ENCODE measurements at regions not wholly inside any gene's neighbourhood (a gene's known extent, or its start where the extent isn't known, plus 50 kb on each side); places are given as distances from the start of the nearest gene placed in this dataset.
"Not testable (repeated sequence)": the region's sequence is repeated elsewhere in the genome, so short reads cannot be mapped to it uniquely, and the experiment has no call there.

- no peak overlapping the region for H3K4me3 ChIP-seq (ENCODE audit: low read length)
- no peak for DNase-seq (ENCODE audit: low read depth, low spot score)
These were observed 307.5 kb upstream of the REG3G start for GRCh38 chr2:78718024-78718423.

- no peak for DNase-seq (ENCODE audit: low read depth, low spot score)
- no peak overlapping the region for H3K4me3 ChIP-seq (ENCODE audit: low read length)
These were observed 307.0 kb upstream of the REG3G start for GRCh38 chr2:78718473-78718872.

- H3K4me3 ChIP-seq (ENCODE audit: low read length) = no peak overlapping the region
- no peak for DNase-seq (ENCODE audit: low read depth, low spot score)
These were observed 304.0 kb upstream of the REG3G start for GRCh38 chr2:78721355-78722033.

GRCh38 chr2:78734221-78734620 lies 291.3 kb upstream of the REG3G start:
- DNase-seq (ENCODE audit: low read depth, low spot score) = no peak
- no peak overlapping the region for H3K4me3 ChIP-seq (ENCODE audit: low read length)

- no peak overlapping the region for H3K4me3 ChIP-seq (ENCODE audit: low read length)
- DNase-seq (ENCODE audit: low read depth, low spot score) = no peak
These were observed 286.2 kb upstream of the REG3G start for GRCh38 chr2:78739282-78739681.

GRCh38 chr2:78749638-78750037 lies 275.9 kb upstream of the REG3G start:
- DNase-seq (ENCODE audit: low read depth, low spot score) = no peak
- no peak overlapping the region for H3K4me3 ChIP-seq (ENCODE audit: low read length)

GRCh38 chr2:78750219-78750618 lies 275.3 kb upstream of the REG3G start:
- H3K4me3 ChIP-seq (ENCODE audit: low read length) = no peak overlapping the region
- no peak for DNase-seq (ENCODE audit: low read depth, low spot score)

GRCh38 chr2:78754930-78755329 lies 270.6 kb upstream of the REG3G start:
- DNase-seq (ENCODE audit: low read depth, low spot score) = no peak

GRCh38 chr2:78757191-78757590 lies 268.3 kb upstream of the REG3G start:
- DNase-seq (ENCODE audit: low read depth, low spot score) = no peak

More at GRCh38 chr2:78754930-78755329, 270.6 kb upstream of the REG3G start:
- H3K4me3 ChIP-seq (ENCODE audit: low read length) = no peak overlapping the region

GRCh38 chr2:78757640-78758039 lies 267.9 kb upstream of the REG3G start:
- no peak overlapping the region for H3K4me3 ChIP-seq (ENCODE audit: low read length)
- DNase-seq (ENCODE audit: low read depth, low spot score) = no peak

More at GRCh38 chr2:78757191-78757590, 268.3 kb upstream of the REG3G start:
- no peak overlapping the region for H3K4me3 ChIP-seq (ENCODE audit: low read length)

- H3K4me3 ChIP-seq (ENCODE audit: low read length); DNase-seq (ENCODE audit: low read depth, low spot score): not testable (repeated sequence)
These were observed 266.7 kb upstream of the REG3G start for GRCh38 chr2:78758765-78759164.

GRCh38 chr2:78766459-78766858 lies 259.0 kb upstream of the REG3G start:
- no peak for DNase-seq (ENCODE audit: low read depth, low spot score)
- no peak overlapping the region for H3K4me3 ChIP-seq (ENCODE audit: low read length)

- no peak overlapping the region for H3K4me3 ChIP-seq (ENCODE audit: low read length)
- DNase-seq (ENCODE audit: low read depth, low spot score) = no peak
These were observed 257.5 kb upstream of the REG3G start for GRCh38 chr2:78768016-78768415.

GRCh38 chr2:78775291-78775690 lies 250.2 kb upstream of the REG3G start:
- no peak overlapping the region for H3K4me3 ChIP-seq (ENCODE audit: low read length)
- DNase-seq (ENCODE audit: low read depth, low spot score) = no peak

- H3K4me3 ChIP-seq (ENCODE audit: low read length) = no peak overlapping the region
- no peak for DNase-seq (ENCODE audit: low read depth, low spot score)
These were observed 246.6 kb upstream of the REG3G start for GRCh38 chr2:78778756-78779510.

- DNase-seq (ENCODE audit: low read depth, low spot score) = no peak
These were observed 245.7 kb upstream of the REG3G start for GRCh38 chr2:78779761-78780160.

GRCh38 chr2:78780256-78780655 lies 245.2 kb upstream of the REG3G start:
- no peak for DNase-seq (ENCODE audit: low read depth, low spot score)

More at GRCh38 chr2:78779761-78780160, 245.7 kb upstream of the REG3G start:
- no peak overlapping the region for H3K4me3 ChIP-seq (ENCODE audit: low read length)

GRCh38 chr2:78780864-78781583 lies 244.5 kb upstream of the REG3G start:
- H3K4me3 ChIP-seq (ENCODE audit: low read length) = no peak overlapping the region
- no peak for DNase-seq (ENCODE audit: low read depth, low spot score)

More at GRCh38 chr2:78780256-78780655, 245.2 kb upstream of the REG3G start:
- no peak overlapping the region for H3K4me3 ChIP-seq (ENCODE audit: low read length)

- H3K4me3 ChIP-seq (ENCODE audit: low read length) = no peak overlapping the region
- no peak for DNase-seq (ENCODE audit: low read depth, low spot score)
These were observed 243.3 kb upstream of the REG3G start for GRCh38 chr2:78782196-78782595.
